Mesothelial cell of epicardium (in vitro differentiated cells): ENCODE measurements at regions not wholly inside any gene's neighbourhood (a gene's known extent, or its start where the extent isn't known, plus 50 kb on each side); places are given as distances from the start of the nearest gene placed in this dataset.

Experiments used
- DNase-seq, 2 experiments: peaks; one replicate each; pipeline ENCODE4 v3.0.0; 2021; ENCODE audit warnings: low spot score in 2 of 2; ENCODE audit not compliant: unreplicated experiment in 2 of 2
- H3K27ac Mint-ChIP-seq: 2 replicates; pipeline ENCODE4 v1.8.0; 2021; ENCODE audit warnings: mixed read lengths
- H3K27me3 Mint-ChIP-seq: 2 replicates; pipeline ENCODE4 v1.8.0; 2021; ENCODE audit warnings: low read depth, mixed read lengths
- H3K36me3 Mint-ChIP-seq: 2 replicates; pipeline ENCODE4 v1.8.0; 2021; ENCODE audit warnings: mixed read lengths
- H3K4me1 Mint-ChIP-seq: 2 replicates; pipeline ENCODE4 v1.8.0; 2021; ENCODE audit warnings: mixed read lengths
- H3K4me3 Mint-ChIP-seq: 2 replicates; pipeline ENCODE4 v1.8.0; 2021; ENCODE audit warnings: mild to moderate bottlenecking, moderate library complexity, mixed read lengths
- H3K9me3 Mint-ChIP-seq: 2 replicates; pipeline ENCODE4 v1.8.0; 2021; ENCODE audit warnings: mixed read lengths
- CTCF ChIP-seq: fragments of 200-600 bp; sonication (generic); IDR thresholded peaks from one replicate; pipeline ENCODE4 v1.5.0; 2021; ENCODE audit warnings: antibody characterized with exemption; ENCODE audit not compliant: unreplicated experiment

GRCh38 chr6:138577151-138577915, 78.0 kb upstream of the NHSL1 start:
- Mint-ChIP-seq H3K4me1 (peaks cover 31% of the 10 kb centered on the region), H3K27me3 (no peaks in the 10 kb centered on the region), H3K27ac (no peak overlapping the region), H3K36me3 (peaks cover 1% of the 10 kb centered on the region), H3K4me3 (no peak overlapping the region), H3K9me3 (no peaks in the 10 kb centered on the region)
- no peak for TF ChIP-seq CTCF
- no peak for DNase-seq

- H3K9me3 Mint-ChIP-seq = peaks cover 4% of the 10 kb centered on the region
- DNase-seq = no peak
- H3K4me3 Mint-ChIP-seq = no peak overlapping the region
- peaks cover 31% of the 10 kb centered on the region for H3K4me1 Mint-ChIP-seq
- H3K36me3 Mint-ChIP-seq = peaks cover 1% of the 10 kb centered on the region
- H3K27ac Mint-ChIP-seq = no peak overlapping the region
- no peak for TF ChIP-seq CTCF
- H3K27me3 Mint-ChIP-seq = no peaks in the 10 kb centered on the region
Measured at GRCh38 chr6:138580040-138580439, 80.7 kb upstream of the NHSL1 start.

- no peak for DNase-seq
- Mint-ChIP-seq H3K27me3 (no peaks in the 10 kb centered on the region), H3K4me1 (peaks cover 28% of the 10 kb centered on the region), H3K27ac (no peak overlapping the region), H3K9me3 (peaks cover 4% of the 10 kb centered on the region), H3K36me3 (peaks cover 1% of the 10 kb centered on the region), H3K4me3 (no peak overlapping the region)
- no peak for TF ChIP-seq CTCF
Measured at GRCh38 chr6:138580801-138581200, 81.5 kb upstream of the NHSL1 start.

GRCh38 chr6:138582573-138582972, 83.3 kb upstream of the NHSL1 start:
- peaks cover 4% of the 10 kb centered on the region for H3K9me3 Mint-ChIP-seq
- peaks cover 13% of the 10 kb centered on the region for H3K4me1 Mint-ChIP-seq
- DNase-seq = no peak
- no peak overlapping the region for H3K4me3 Mint-ChIP-seq
- TF ChIP-seq CTCF = no peak
- H3K27me3 Mint-ChIP-seq = no peaks in the 10 kb centered on the region
- H3K36me3 Mint-ChIP-seq = peaks cover 1% of the 10 kb centered on the region
- no peak overlapping the region for H3K27ac Mint-ChIP-seq

- Mint-ChIP-seq H3K27me3 (no peaks in the 10 kb centered on the region), H3K4me3 (no peak overlapping the region), H3K27ac (no peak overlapping the region), H3K9me3 (peaks cover 4% of the 10 kb centered on the region), H3K4me1 (peaks cover 13% of the 10 kb centered on the region), H3K36me3 (no peaks in the 10 kb centered on the region)
- no peak for DNase-seq
- no peak for TF ChIP-seq CTCF
Measured at GRCh38 chr6:138586638-138587037, 87.3 kb upstream of the NHSL1 start.
